Esophagus muscularis mucosa (tissue), 4 donors: ENCODE measurements at regions not wholly inside any gene's neighbourhood (a gene's known extent, or its start where the extent isn't known, plus 50 kb on each side); places are given as distances from the start of the nearest gene placed in this dataset.

ENCODE experiments used
- DNase-seq: peaks from one replicate; pipeline ENCODE4 v3.0.0-alpha.2; 2017; ENCODE audit errors: extremely low spot score
- H3K27ac ChIP-seq, 4 donors: fragments of 200-600 bp; sonication (generic); replicated peaks in 1 of 4; 1 replicate in 3 of 4; 2 replicates in 1 of 4; pipeline ENCODE4 v1.5.1; 2016 to 2019; ENCODE audit warnings: mild to moderate bottlenecking in 1 of 4
- H3K27me3 ChIP-seq, 4 donors: fragments of 200-600 bp; sonication (generic); one replicate each; pipeline versions ENCODE4 v1.5.1 to v1.6.0; 2016 to 2019
- H3K36me3 ChIP-seq, 4 donors: fragments of 200-600 bp; sonication (generic); one replicate each; pipeline ENCODE4 v1.5.1; 2016 to 2019
- H3K4me1 ChIP-seq, 4 donors: fragments of 200-600 bp; sonication (generic); one replicate each; pipeline ENCODE4 v1.5.1; 2016 to 2019
- H3K4me3 ChIP-seq, 4 donors: fragments of 200-600 bp; sonication (generic); 1 replicate in 2 of 4; 2 replicates in 2 of 4; pipeline ENCODE4 v1.5.1; 2016 to 2019; ENCODE audit warnings: mild to moderate bottlenecking in 4 of 4, moderate library complexity in 1 of 4
- H3K9me3 ChIP-seq, 4 donors: fragments of 200-600 bp; sonication (generic); 1 replicate in 3 of 4; 2 replicates in 1 of 4; pipeline ENCODE4 v1.5.1; 2016 to 2019
- EP300 ChIP-seq: sonication (generic); formaldehyde crosslinking; IDR thresholded peaks from one replicate; pipeline ENCODE4 v1.6.1; 2017; ENCODE audit warnings: antibody characterized with exemption
- POLR2A ChIP-seq: fragments of 450-650 bp; IDR thresholded peaks from one replicate; pipeline ENCODE4 v1.6.1; 2017; ENCODE audit warnings: antibody characterized with exemption, moderate library complexity, mild to moderate bottlenecking, low read depth
- POLR2AphosphoS5 ChIP-seq, 2 donors: sonication (generic); formaldehyde crosslinking; IDR thresholded peaks; one replicate each; pipeline ENCODE4 v1.6.1; 2017; ENCODE audit warnings: antibody characterized with exemption in 2 of 2
- WGBS: methylation state at CpG from one replicate; pipeline ENCODE4 v1.1.5; 2018; 5-methylcytosine and 5-hydroxymethylcytosine counted together
- intact Hi-C: fragments of 100-400 bp; cut with DNase I; formaldehyde crosslinking; loops from one replicate; pipeline ENCODE4 v1.15.1; 2023
- TF ChIP-seq, protein P1 (sequence below), 3 experiments: fragments of 200-600 bp in 2 of 3; fragments of 450-650 bp in 1 of 3; sonication (generic) in 2 of 3; IDR thresholded peaks; one replicate each; pipeline ENCODE4 v1.5.1; 2017 to 2019; ENCODE audit warnings: antibody characterized with exemption in 3 of 3, mild to moderate bottlenecking in 2 of 3, moderate library complexity in 1 of 3

DNA sequence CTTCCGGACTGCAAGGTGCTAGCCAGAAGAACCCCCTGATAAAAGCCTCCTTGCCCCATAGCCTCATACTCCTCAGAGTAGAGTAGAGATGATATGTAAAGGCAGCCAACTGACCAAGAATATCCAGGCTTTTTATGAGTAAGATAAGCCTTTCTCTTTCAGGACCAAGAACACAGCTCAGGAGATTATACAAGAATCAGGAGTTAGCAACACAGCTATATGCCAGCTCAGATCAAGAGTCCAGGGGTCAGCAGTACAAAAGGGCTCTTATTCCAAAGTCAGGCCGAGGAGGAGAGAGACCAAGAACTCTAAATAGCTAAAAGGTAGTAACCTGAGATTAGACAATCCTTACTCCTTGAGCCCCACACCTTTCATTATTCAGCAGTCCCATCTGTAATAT is 135.3 kb downstream of the BTG1 start:
- Histone ChIP-seq H3K9me3 (no peaks in the 10 kb centered on the region), H3K36me3 (no peaks in the 10 kb centered on the region), H3K27ac (no peak overlapping the region), H3K4me1 (no peaks in the 10 kb centered on the region), H3K4me3 (no peak overlapping the region), H3K27me3 (no peaks in the 10 kb centered on the region)
- WGBS: 88% methylated on average over 1 of the region's 2 CpGs
- no peak for DNase-seq
- intact Hi-C loops: no loop called here
- TF ChIP-seq, protein P1, sequence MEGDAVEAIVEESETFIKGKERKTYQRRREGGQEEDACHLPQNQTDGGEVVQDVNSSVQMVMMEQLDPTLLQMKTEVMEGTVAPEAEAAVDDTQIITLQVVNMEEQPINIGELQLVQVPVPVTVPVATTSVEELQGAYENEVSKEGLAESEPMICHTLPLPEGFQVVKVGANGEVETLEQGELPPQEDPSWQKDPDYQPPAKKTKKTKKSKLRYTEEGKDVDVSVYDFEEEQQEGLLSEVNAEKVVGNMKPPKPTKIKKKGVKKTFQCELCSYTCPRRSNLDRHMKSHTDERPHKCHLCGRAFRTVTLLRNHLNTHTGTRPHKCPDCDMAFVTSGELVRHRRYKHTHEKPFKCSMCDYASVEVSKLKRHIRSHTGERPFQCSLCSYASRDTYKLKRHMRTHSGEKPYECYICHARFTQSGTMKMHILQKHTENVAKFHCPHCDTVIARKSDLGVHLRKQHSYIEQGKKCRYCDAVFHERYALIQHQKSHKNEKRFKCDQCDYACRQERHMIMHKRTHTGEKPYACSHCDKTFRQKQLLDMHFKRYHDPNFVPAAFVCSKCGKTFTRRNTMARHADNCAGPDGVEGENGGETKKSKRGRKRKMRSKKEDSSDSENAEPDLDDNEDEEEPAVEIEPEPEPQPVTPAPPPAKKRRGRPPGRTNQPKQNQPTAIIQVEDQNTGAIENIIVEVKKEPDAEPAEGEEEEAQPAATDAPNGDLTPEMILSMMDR (IDR thresholded peaks at IDR 0.05): no peak

GRCh38 chr12:92008345-92008744 is 137.3 kb downstream of the BTG1 start:
- 91% methylated on average over 5 of the region's 5 CpGs for WGBS
- Histone ChIP-seq H3K9me3 (no peaks in the 10 kb centered on the region), H3K27me3 (no peaks in the 10 kb centered on the region), H3K36me3 (no peaks in the 10 kb centered on the region), H3K4me1 (peaks cover 0 to 6% (median 0%) of the 10 kb centered on the region in 4 donors), H3K4me3 (no peak overlapping the region), H3K27ac (no peak overlapping the region)
- no peak for DNase-seq
- intact Hi-C loops: no loop called here
- TF ChIP-seq POLR2AphosphoS5 (IDR thresholded peaks at IDR 0.05) (no peak), EP300 (no peak), POLR2A (no peak)
- TF ChIP-seq, protein P1 (IDR thresholded peaks at IDR 0.05): no peak

- TF ChIP-seq POLR2AphosphoS5 (IDR thresholded peaks at IDR 0.05): no peak
- no peak for TF ChIP-seq EP300
- no peak for TF ChIP-seq POLR2A
- TF ChIP-seq, protein P1 (IDR thresholded peaks at IDR 0.05): no peak
- Histone ChIP-seq H3K4me1 (peaks cover 0 to 6% (median 0%) of the 10 kb centered on the region in 4 donors), H3K27ac (no peak overlapping the region), H3K9me3 (no peaks in the 10 kb centered on the region), H3K27me3 (no peaks in the 10 kb centered on the region), H3K36me3 (no peaks in the 10 kb centered on the region), H3K4me3 (no peak overlapping the region)
- 97% methylated on average over 9 of the region's 9 CpGs for WGBS
- intact Hi-C loops: no loop called here
- no peak for DNase-seq
Observed at GRCh38 chr12:92007787-92008186, 137.9 kb downstream of the BTG1 start.

DNA sequence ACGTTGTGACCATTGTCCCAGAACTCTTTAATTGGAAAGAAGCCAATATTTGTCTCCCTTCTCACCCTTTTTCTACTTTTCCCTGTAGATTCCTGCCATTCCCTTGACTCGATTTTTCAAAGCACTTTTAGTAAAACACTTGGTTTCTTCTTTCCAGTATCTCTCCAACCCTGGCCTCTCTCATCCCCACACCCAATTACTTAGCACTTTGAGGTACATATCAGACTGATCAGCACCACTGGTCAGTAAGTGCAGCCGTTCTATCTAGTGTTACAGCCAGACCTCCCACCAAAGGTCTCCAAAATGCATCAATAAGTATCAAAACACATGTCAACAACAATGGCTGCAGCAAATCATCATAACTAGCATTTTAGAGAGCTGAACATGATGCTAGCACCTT is 141.9 kb downstream of the BTG1 start:
- no peak for DNase-seq
- H3K27ac ChIP-seq: no peak overlapping the region
- WGBS: 79% methylated on average over 3 of the region's 3 CpGs
- peaks cover 0 to 6% (median 3%) of the 10 kb centered on the region in 4 donors for H3K4me1 ChIP-seq
- intact Hi-C loops: no loop called here
- H3K9me3 ChIP-seq: no peaks in the 10 kb centered on the region
- H3K27me3 ChIP-seq: no peaks in the 10 kb centered on the region
- TF ChIP-seq POLR2A: no peak
- TF ChIP-seq POLR2AphosphoS5 (IDR thresholded peaks at IDR 0.05): no peak
- TF ChIP-seq, protein P1 (IDR thresholded peaks at IDR 0.05): no peak
- no peak for TF ChIP-seq EP300
- H3K36me3 ChIP-seq: no peaks in the 10 kb centered on the region
- no peak overlapping the region for H3K4me3 ChIP-seq

DNA sequence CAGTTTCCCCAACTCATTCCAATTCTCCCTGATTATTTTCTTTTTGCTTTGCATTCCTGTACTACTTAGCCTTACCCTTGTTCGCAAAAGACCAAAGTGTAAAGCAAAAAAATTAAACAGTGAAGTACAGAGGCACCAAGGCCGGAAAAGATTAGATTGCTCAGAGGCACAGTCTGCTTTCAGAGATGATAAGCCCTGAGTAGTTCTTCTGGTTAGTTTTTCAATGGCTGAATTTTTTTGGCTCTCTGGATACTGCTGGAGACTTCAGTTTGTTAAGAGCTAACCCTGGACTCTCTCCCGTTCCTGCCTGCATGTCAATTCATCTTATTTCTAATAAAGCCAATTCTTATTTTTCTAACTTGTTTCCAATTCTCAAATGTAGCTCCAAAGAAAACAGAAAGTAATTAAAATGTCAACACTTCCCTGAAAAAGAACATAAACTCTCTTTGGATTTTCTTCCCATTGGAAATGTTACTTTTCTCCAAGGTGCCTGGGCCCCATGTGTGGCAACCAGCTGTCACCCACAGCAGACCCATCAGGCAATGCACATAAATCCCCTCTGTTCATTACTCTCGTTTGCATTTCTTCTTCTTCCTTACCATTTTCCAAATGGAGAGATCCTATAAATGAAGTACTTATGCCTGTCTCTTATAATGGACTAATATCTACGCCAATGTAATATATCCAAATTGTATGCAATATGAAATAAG is 142.8 kb downstream of the BTG1 start:
- intact Hi-C loops: no loop called here
- Histone ChIP-seq H3K27ac (no peak overlapping the region), H3K36me3 (no peaks in the 10 kb centered on the region), H3K27me3 (no peaks in the 10 kb centered on the region), H3K4me1 (peaks cover 0 to 6% (median 3%) of the 10 kb centered on the region in 4 donors), H3K9me3 (no peaks in the 10 kb centered on the region), H3K4me3 (no peak overlapping the region)
- 75% methylated on average over 5 of the region's 5 CpGs for WGBS
- TF ChIP-seq POLR2AphosphoS5 (IDR thresholded peaks at IDR 0.05) (no peak), POLR2A (no peak), EP300 (no peak)
- TF ChIP-seq, protein P1 (IDR thresholded peaks at IDR 0.05): no peak
- DNase-seq: no peak
